ENCODE measurements at regions not wholly inside any gene's neighbourhood (a gene's known extent, or its start where the extent isn't known, plus 50 kb on each side); places are given as distances from the start of the nearest gene placed in this dataset.

DNA sequence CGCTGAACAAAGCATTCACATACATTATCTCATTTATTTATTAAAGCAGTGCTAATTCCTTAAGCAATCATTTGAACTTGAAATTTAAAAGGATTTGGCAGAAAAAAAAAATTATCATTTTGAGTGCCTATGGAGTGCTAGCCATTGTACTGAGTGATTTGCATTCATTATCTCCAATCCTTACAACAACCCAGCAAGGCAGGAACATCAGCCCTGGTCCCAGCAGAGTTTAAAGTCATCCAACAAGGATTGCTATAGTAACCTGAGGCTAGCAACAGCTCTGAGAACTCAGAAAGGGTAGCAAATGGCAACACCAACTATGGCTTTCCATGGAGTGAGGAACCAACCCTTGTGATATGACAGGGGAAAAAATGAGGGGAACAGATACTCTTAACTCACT lies 237.6 kb upstream of the SETMAR start:
- H3K27ac ChIP-seq (ENCODE audit: insufficient read depth, low read depth, low read length): no peak overlapping the region
- peaks cover 4% of the 10 kb centered on the region for H3K9me3 ChIP-seq (replicated peaks; ENCODE audit: control insufficient read depth, insufficient read depth, low read length)
- intact Hi-C loops (cut with micrococcal nuclease) (no loop called here), dilution Hi-C loops (cut with MboI; ENCODE audit: extremely low pct_ligation_motif_present, low sequenced_read_pairs) (no loop called here)
- no peak overlapping the region for H3K4me2 ChIP-seq (ENCODE audit: insufficient read depth, low read length)
- no peaks in the 10 kb centered on the region for H3K27me3 ChIP-seq (ENCODE audit: control insufficient read depth in 2 of 2, insufficient read depth in 2 of 2, low read length in 2 of 2)
- no peaks in the 10 kb centered on the region for H3K36me3 ChIP-seq (ENCODE audit: control insufficient read depth in 2 of 2, extremely low read depth in 1 of 2, insufficient read depth in 2 of 2, low read length in 2 of 2)
- DNase-seq (ENCODE audit: low read depth, low spot score): no peak
- no peaks in the 10 kb centered on the region for H4K20me1 ChIP-seq (replicated peaks; ENCODE audit: control insufficient read depth, extremely low read depth, insufficient read depth, low read length)
- no peaks in the 10 kb centered on the region for H3K9me1 ChIP-seq (replicated peaks; ENCODE audit: control insufficient read depth, extremely low read depth, insufficient read depth, low read length)
- POLR2A ChIA-PET: no interaction called here
- H3K9ac ChIP-seq (replicated peaks; ENCODE audit: extremely low read depth, insufficient read depth, low read length): no peak overlapping the region
- TF ChIP-seq POLR2A (IDR thresholded peaks at IDR 0.05; ENCODE audit: low read depth, low read length) (no peak), MAX (IDR thresholded peaks at IDR 0.05; ENCODE audit: insufficient read depth, insufficient read length) (no peak), FOS (IDR thresholded peaks at IDR 0.05; ENCODE audit: borderline replicate concordance, insufficient read depth, low read length) (no peak), MYC (IDR thresholded peaks at IDR 0.05; ENCODE audit: low read depth, low read length) (no peak), GATA2 (IDR thresholded peaks at IDR 0.05; ENCODE audit: insufficient read depth, insufficient read length, low read depth, low read length) (no peak), JUN (IDR thresholded peaks at IDR 0.05; ENCODE audit: borderline replicate concordance, insufficient read depth, insufficient read length, low read depth) (no peak), EZH2 (IDR thresholded peaks at IDR 0.05; ENCODE audit: borderline replicate concordance, low read depth, low read length, severe bottlenecking) (no peak), POLR2AphosphoS5 (IDR thresholded peaks at IDR 0.05; ENCODE audit: insufficient read depth, low read depth, low read length) (no peak), CTCF (IDR thresholded peaks at IDR 0.05; ENCODE audit: extremely low read depth in 1 of 2, insufficient read depth in 1 of 2, low read depth in 1 of 2, low read length in 2 of 2) (no peak)
- CTCF ChIA-PET: no interaction called here
- no peaks in the 10 kb centered on the region for H3K79me2 ChIP-seq (ENCODE audit: control insufficient read depth, insufficient read depth, low read length)
- H2AFZ ChIP-seq (ENCODE audit: low read depth, low read length): no peak overlapping the region
- no TSS peak for BruUV-seq (replicated peaks)
- FAIRE-seq: no peak
- no peak overlapping the region for H3K4me3 ChIP-seq (replicated peaks in 1 of 3; ENCODE audit: insufficient read depth in 1 of 3, low read depth in 1 of 3, low read length in 3 of 3)
- no peaks in the 10 kb centered on the region for H3K4me1 ChIP-seq (ENCODE audit: control insufficient read depth, extremely low read depth, insufficient read depth, low read length)
